GM10266 (cell line): ENCODE measurements at regions not wholly inside any gene's neighbourhood (a gene's known extent, or its start where the extent isn't known, plus 50 kb on each side); places are given as distances from the start of the nearest gene placed in this dataset.

Source experiments
- DNase-seq: peaks from one replicate; pipeline ENCODE4 v3.0.0; 2012; ENCODE audit errors: extremely low spot score
- TF ChIP-seq, protein P1 (sequence below): IDR thresholded peaks from 2 replicates; pipeline ENCODE4 v1.5.1; 2012; ENCODE audit warnings: mild to moderate bottlenecking, low read depth; ENCODE audit not compliant: control insufficient read depth, insufficient read depth; ENCODE audit errors: missing control alignments

DNA sequence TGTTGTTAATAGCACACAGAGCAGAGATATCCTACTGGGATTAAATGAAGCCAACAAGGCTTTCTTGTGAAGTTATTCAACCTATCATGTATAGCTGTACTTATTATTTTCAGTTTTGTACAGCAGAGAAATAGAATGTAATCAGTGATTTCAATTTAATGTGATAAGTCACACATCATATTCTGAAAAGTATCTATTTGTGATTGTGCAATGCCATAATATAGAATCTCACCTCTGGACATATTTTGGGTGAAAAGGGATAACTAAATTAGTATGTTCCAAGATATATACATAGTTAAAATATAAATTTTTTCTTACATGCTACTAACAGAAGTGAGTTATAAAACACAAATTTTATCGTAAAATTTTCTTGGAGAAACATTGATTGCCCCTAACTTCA lies 544.3 kb upstream of the KIF2B start:
- TF ChIP-seq, protein P1, sequence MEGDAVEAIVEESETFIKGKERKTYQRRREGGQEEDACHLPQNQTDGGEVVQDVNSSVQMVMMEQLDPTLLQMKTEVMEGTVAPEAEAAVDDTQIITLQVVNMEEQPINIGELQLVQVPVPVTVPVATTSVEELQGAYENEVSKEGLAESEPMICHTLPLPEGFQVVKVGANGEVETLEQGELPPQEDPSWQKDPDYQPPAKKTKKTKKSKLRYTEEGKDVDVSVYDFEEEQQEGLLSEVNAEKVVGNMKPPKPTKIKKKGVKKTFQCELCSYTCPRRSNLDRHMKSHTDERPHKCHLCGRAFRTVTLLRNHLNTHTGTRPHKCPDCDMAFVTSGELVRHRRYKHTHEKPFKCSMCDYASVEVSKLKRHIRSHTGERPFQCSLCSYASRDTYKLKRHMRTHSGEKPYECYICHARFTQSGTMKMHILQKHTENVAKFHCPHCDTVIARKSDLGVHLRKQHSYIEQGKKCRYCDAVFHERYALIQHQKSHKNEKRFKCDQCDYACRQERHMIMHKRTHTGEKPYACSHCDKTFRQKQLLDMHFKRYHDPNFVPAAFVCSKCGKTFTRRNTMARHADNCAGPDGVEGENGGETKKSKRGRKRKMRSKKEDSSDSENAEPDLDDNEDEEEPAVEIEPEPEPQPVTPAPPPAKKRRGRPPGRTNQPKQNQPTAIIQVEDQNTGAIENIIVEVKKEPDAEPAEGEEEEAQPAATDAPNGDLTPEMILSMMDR: no peak
- DNase-seq: no peak

DNA sequence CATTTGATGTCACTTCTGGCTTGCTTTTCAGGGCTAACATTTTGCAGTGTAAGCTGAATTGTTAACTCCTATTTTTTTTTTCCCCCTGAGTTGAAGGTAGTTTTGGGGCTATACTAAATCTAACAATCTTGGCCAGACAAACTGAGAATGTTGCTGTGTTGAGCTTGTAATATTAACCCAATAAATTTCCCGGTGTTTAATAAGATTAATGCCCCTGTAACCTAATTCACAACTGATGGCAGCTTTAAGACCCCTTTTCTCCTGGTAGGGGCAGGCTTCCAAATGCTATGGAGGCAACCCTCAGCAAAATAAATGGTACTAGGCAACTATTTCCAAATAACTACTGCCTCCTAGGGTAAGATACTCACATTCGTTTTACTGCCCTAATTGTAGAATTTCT lies 549.6 kb upstream of the KIF2B start:
- no peak for DNase-seq
- TF ChIP-seq, protein P1: no peak

- TF ChIP-seq, protein P1: no peak
- DNase-seq: no peak
These were observed 551.8 kb upstream of the KIF2B start for GRCh38 chr17:53270936-53271335.

DNA sequence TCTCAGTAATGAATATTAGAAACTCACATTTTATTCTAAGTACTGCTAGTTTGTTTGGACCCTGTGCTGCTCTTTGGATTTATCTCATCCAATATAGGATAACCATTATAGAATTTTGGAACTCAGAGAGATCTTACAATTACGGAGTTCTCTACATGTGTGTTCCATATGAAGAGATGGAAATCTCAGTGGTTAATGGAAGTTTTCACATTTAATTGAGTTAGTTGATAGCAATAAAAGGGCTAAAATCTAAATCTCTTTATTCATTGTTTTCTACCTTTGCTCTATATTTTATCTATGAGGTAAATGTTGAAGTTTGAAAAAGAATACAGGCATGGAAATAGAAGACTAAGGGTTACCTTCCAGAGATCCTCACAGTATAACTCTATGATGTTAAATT lies 558.0 kb upstream of the KIF2B start:
- TF ChIP-seq, protein P1: no peak
- DNase-seq: no peak

- no peak for DNase-seq
- TF ChIP-seq, protein P1: no peak
These were observed 568.6 kb upstream of the KIF2B start for GRCh38 chr17:53253956-53254597.

- TF ChIP-seq, protein P1: no peak
- DNase-seq: no peak
These were observed 573.7 kb upstream of the KIF2B start for GRCh38 chr17:53249036-53249435.

GRCh38 chr17:53234138-53234537 lies 588.6 kb upstream of the KIF2B start:
- DNase-seq: no peak
- TF ChIP-seq, protein P1: no peak
